ENCODE measurements at regions not wholly inside any gene's neighbourhood (a gene's known extent, or its start where the extent isn't known, plus 50 kb on each side); places are given as distances from the start of the nearest gene placed in this dataset.

- H3K36me3 Mint-ChIP-seq (ENCODE audit: unreplicated experiment) = peaks cover 2% of the 10 kb centered on the region
- TF ChIP-seq, protein P1, sequence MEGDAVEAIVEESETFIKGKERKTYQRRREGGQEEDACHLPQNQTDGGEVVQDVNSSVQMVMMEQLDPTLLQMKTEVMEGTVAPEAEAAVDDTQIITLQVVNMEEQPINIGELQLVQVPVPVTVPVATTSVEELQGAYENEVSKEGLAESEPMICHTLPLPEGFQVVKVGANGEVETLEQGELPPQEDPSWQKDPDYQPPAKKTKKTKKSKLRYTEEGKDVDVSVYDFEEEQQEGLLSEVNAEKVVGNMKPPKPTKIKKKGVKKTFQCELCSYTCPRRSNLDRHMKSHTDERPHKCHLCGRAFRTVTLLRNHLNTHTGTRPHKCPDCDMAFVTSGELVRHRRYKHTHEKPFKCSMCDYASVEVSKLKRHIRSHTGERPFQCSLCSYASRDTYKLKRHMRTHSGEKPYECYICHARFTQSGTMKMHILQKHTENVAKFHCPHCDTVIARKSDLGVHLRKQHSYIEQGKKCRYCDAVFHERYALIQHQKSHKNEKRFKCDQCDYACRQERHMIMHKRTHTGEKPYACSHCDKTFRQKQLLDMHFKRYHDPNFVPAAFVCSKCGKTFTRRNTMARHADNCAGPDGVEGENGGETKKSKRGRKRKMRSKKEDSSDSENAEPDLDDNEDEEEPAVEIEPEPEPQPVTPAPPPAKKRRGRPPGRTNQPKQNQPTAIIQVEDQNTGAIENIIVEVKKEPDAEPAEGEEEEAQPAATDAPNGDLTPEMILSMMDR (IDR thresholded peaks at IDR 0.05) = no peak
- no peak overlapping the region for H3K27ac Mint-ChIP-seq (ENCODE audit: unreplicated experiment)
- no peaks in the 10 kb centered on the region for H3K9me3 Mint-ChIP-seq (ENCODE audit: unreplicated experiment)
- H3K27me3 Mint-ChIP-seq (ENCODE audit: unreplicated experiment) = no peaks in the 10 kb centered on the region
- H3K4me1 Mint-ChIP-seq (ENCODE audit: unreplicated experiment) = peaks cover 20% of the 10 kb centered on the region
- no peak overlapping the region for H3K4me3 Mint-ChIP-seq (ENCODE audit: unreplicated experiment)
- DNase-seq (ENCODE audit: extremely low spot score, unreplicated experiment) = peak; percentile 53
These were observed 87.6 kb upstream of the FRMD1 start for GRCh38 chr6:168166627-168167026.

DNA sequence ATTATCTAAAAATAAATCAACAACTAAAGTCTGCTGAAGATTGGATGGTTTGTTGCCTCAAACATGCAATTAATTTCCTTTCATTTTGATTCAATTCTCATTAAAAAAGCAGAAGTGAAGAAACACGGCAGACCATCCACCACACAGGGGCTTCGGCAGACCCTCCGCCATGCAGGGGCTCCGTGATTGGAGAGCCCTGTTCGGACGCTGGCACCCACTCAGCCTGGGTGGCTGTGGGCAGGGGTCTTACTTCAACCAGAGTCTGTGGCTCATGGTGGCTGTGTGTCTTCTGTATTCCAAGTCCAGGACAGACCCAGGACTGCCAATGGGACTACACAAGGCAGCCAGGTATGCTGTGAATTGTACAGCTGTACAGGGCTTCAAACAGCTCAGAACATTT lies 86.9 kb upstream of the FRMD1 start:
- Mint-ChIP-seq H3K27ac (ENCODE audit: unreplicated experiment) (no peak overlapping the region), H3K36me3 (ENCODE audit: unreplicated experiment) (peaks cover 2% of the 10 kb centered on the region), H3K4me3 (ENCODE audit: unreplicated experiment) (no peak overlapping the region), H3K27me3 (ENCODE audit: unreplicated experiment) (no peaks in the 10 kb centered on the region), H3K4me1 (ENCODE audit: unreplicated experiment) (peaks cover 20% of the 10 kb centered on the region), H3K9me3 (ENCODE audit: unreplicated experiment) (no peaks in the 10 kb centered on the region)
- DNase-seq (ENCODE audit: extremely low spot score, unreplicated experiment) = peak; percentile 70
- TF ChIP-seq, protein P1 (IDR thresholded peaks at IDR 0.05) = no peak

- peak; percentile 36 for DNase-seq (ENCODE audit: extremely low spot score, unreplicated experiment)
- H3K4me3 Mint-ChIP-seq (ENCODE audit: unreplicated experiment) = no peak overlapping the region
- TF ChIP-seq, protein P1 (IDR thresholded peaks at IDR 0.05) = no peak
- H3K27me3 Mint-ChIP-seq (ENCODE audit: unreplicated experiment) = no peaks in the 10 kb centered on the region
- H3K36me3 Mint-ChIP-seq (ENCODE audit: unreplicated experiment) = peaks cover 2% of the 10 kb centered on the region
- peaks cover 20% of the 10 kb centered on the region for H3K4me1 Mint-ChIP-seq (ENCODE audit: unreplicated experiment)
- H3K9me3 Mint-ChIP-seq (ENCODE audit: unreplicated experiment) = no peaks in the 10 kb centered on the region
- no peak overlapping the region for H3K27ac Mint-ChIP-seq (ENCODE audit: unreplicated experiment)
These were observed 86.4 kb upstream of the FRMD1 start for GRCh38 chr6:168165373-168165772.

DNA sequence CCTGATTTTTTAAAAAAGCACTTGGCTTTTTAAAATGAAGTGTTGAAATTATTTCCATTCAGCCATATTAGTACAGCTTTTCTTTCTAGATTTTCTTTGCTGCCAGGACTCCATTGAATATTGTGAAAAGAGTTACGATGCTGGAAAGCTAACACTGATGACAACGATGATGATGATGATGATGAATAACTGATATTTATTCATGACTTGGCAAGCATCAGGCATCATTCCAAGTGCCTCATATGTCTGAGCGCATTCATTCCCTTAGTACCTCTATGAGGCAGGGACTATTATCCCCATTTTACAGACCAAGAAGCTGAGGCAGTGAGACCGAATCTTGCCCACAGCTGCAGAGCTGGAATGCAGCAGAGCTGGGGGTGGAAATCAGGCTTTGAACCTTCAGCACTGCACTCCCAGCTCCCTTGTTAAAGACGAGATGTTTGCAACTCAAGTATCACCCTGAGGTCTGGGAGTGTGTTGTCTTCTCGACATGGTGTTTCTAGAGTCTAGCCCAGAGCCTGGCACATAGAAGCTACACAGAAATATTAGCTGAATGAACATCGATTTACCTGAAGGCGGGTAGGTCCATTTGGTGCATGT lies 85.5 kb upstream of the FRMD1 start:
- H3K9me3 Mint-ChIP-seq (ENCODE audit: unreplicated experiment) = no peaks in the 10 kb centered on the region
- no peak overlapping the region for H3K27ac Mint-ChIP-seq (ENCODE audit: unreplicated experiment)
- H3K4me3 Mint-ChIP-seq (ENCODE audit: unreplicated experiment) = no peak overlapping the region
- H3K4me1 Mint-ChIP-seq (ENCODE audit: unreplicated experiment) = peaks cover 25% of the 10 kb centered on the region
- TF ChIP-seq, protein P1 (IDR thresholded peaks at IDR 0.05) = no peak
- DNase-seq (ENCODE audit: extremely low spot score, unreplicated experiment) = no peak
- peaks cover 2% of the 10 kb centered on the region for H3K36me3 Mint-ChIP-seq (ENCODE audit: unreplicated experiment)
- no peaks in the 10 kb centered on the region for H3K27me3 Mint-ChIP-seq (ENCODE audit: unreplicated experiment)

DNA sequence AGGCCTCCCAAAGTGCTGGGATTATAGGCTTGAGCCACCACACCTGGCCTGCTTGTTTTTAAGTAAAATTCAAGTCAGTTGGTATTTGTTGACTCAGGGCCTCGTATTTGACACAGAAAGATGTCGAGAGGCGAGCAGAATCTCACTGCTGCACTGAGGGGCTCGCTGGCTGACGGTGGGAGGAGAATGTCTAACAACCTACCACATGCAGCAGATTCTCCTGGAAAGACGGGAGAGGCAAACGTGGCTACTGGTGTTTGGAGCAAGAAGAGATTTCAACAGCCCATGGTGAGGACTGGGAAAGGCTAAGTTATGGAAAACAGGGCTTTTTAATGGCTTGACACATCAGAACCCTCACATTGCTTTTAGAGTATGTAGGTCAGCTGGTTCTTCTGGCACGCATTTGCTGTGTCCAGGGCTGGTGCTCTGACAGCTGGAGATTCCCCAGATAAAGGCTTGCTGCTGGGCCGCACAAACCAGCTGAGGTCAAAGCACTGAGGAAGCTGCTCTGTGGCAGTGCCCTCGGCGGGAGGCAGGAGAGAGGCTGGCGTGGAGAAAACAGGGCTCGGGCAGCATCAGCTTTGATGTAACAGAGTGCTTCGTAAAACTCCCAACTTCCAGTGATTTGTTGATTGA lies 84.2 kb upstream of the FRMD1 start:
- Mint-ChIP-seq H3K4me1 (ENCODE audit: unreplicated experiment) (peaks cover 35% of the 10 kb centered on the region), H3K4me3 (ENCODE audit: unreplicated experiment) (no peak overlapping the region), H3K27ac (ENCODE audit: unreplicated experiment) (peak overlapping the region; percentile 66), H3K36me3 (ENCODE audit: unreplicated experiment) (peaks cover 2% of the 10 kb centered on the region), H3K27me3 (ENCODE audit: unreplicated experiment) (no peaks in the 10 kb centered on the region), H3K9me3 (ENCODE audit: unreplicated experiment) (no peaks in the 10 kb centered on the region)
- TF ChIP-seq, protein P1 (IDR thresholded peaks at IDR 0.05) = peak; percentile 25
- DNase-seq (ENCODE audit: extremely low spot score, unreplicated experiment) = peak; percentile 78
